Stomach (tissue), 4 donors: ENCODE measurements at regions not wholly inside any gene's neighbourhood (a gene's known extent, or its start where the extent isn't known, plus 50 kb on each side); places are given as distances from the start of the nearest gene placed in this dataset.

Experiments used
- CTCF ChIP-seq, 7 experiments: fragments of 450-650 bp in 4 of 7; fragments of 200-600 bp in 3 of 7; sonication (generic) in 3 of 7; IDR thresholded peaks; one replicate each; pipeline ENCODE4 v1.5.1; 2016 to 2019; ENCODE audit warnings: antibody characterized with exemption in 7 of 7, control low read depth in 2 of 7, mild to moderate bottlenecking in 1 of 7
- POLR2A ChIP-seq, 4 donors: fragments of 450-650 bp; IDR thresholded peaks; one replicate each; pipeline ENCODE4 v1.6.1; 2016; ENCODE audit warnings: antibody characterized with exemption in 4 of 4, control low read depth in 2 of 4, mild to moderate bottlenecking in 1 of 4, moderate library complexity in 1 of 4
- POLR2AphosphoS5 ChIP-seq, 3 donors: sonication (generic); formaldehyde crosslinking; IDR thresholded peaks; one replicate each; pipeline ENCODE4 v1.6.1; 2016; ENCODE audit warnings: antibody characterized with exemption in 3 of 3

GRCh38 chr2:54396107-54396506, 60.0 kb upstream of the SPTBN1 start:
- TF ChIP-seq POLR2AphosphoS5 (IDR thresholded peaks at IDR 0.05), result no peak
- TF ChIP-seq CTCF (IDR thresholded peaks at IDR 0.05), result no peak
- no peak for TF ChIP-seq POLR2A (IDR thresholded peaks at IDR 0.05)
